GM10266 (cell line): ENCODE measurements at regions not wholly inside any gene's neighbourhood (a gene's known extent, or its start where the extent isn't known, plus 50 kb on each side); places are given as distances from the start of the nearest gene placed in this dataset.
"Not testable (repeated sequence)": the region's sequence is repeated elsewhere in the genome, so short reads cannot be mapped to it uniquely, and the experiment has no call there.

Source experiments
- DNase-seq: peaks from one replicate; pipeline ENCODE4 v3.0.0; 2012; ENCODE audit errors: extremely low spot score
- TF ChIP-seq, protein P1 (sequence below): IDR thresholded peaks from 2 replicates; pipeline ENCODE4 v1.5.1; 2012; ENCODE audit warnings: mild to moderate bottlenecking, low read depth; ENCODE audit not compliant: control insufficient read depth, insufficient read depth; ENCODE audit errors: missing control alignments

GRCh38 chr6:23655525-23655924, 470.5 kb upstream of the NRSN1 start:
- no peak for DNase-seq
- TF ChIP-seq, protein P1, sequence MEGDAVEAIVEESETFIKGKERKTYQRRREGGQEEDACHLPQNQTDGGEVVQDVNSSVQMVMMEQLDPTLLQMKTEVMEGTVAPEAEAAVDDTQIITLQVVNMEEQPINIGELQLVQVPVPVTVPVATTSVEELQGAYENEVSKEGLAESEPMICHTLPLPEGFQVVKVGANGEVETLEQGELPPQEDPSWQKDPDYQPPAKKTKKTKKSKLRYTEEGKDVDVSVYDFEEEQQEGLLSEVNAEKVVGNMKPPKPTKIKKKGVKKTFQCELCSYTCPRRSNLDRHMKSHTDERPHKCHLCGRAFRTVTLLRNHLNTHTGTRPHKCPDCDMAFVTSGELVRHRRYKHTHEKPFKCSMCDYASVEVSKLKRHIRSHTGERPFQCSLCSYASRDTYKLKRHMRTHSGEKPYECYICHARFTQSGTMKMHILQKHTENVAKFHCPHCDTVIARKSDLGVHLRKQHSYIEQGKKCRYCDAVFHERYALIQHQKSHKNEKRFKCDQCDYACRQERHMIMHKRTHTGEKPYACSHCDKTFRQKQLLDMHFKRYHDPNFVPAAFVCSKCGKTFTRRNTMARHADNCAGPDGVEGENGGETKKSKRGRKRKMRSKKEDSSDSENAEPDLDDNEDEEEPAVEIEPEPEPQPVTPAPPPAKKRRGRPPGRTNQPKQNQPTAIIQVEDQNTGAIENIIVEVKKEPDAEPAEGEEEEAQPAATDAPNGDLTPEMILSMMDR: no peak

DNA sequence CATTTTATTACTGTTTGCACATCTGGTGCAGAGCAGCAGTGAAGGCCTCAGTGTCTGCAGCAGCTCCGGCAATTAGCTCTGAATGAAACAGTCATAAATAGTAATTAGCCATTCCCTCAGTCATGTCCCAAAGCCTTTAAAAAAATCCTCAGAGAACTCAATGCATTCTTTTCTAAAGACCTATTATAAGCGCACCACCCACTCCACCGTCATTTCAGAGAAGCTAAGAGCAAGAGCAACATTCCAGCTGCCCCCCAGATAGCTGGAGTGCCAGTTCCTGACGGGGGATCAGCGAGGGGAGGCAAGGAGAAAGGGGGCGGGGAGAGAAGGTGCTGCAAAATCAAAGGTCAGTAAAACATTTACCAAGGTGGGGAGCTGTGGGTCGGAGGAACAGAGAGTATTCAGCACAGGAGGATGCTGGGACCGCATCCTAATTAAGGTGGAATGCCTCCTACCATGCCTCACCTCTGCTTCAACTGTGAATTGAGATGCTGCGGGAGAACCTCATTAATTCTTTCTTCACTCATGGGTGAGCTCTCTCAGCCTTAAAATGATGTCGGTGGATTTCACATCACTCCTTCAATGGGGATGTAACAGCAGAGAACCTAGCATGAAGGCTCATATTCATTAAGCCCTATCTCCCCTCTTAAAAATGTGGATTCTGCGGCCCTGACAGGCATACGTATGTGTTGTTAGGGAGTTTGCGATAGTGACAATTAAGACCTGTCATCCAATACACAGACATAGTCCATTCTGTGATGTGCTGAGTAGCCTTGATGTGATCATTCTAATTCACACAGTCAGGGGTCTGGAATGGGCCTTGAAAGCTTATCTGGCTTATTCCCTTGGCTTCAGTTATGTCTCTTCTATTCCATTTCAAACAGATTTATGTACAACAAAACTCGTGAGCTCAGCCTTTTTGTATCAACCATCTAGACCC, 469.5 kb upstream of the NRSN1 start:
- TF ChIP-seq, protein P1: no peak
- DNase-seq: no peak

DNA sequence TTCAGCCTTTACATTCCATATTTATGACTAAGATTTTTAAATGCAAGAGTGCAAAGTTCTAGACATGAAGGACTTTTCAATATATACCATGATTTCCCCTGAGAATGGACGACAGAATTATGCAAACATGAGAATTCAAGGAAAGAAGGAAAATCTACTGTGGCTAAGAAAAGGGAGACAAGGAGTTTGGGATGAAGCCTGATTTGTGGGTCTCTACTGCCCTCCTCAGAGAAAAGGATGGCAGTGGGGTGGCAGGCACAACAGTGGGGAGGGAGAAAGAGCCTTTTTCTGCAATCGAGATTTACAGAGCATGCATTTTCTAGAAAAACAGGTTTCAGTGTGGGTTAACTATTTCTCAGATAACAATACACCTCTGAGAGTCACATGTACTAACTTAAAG, 466.9 kb upstream of the NRSN1 start:
- no peak for DNase-seq
- TF ChIP-seq, protein P1: no peak

DNA sequence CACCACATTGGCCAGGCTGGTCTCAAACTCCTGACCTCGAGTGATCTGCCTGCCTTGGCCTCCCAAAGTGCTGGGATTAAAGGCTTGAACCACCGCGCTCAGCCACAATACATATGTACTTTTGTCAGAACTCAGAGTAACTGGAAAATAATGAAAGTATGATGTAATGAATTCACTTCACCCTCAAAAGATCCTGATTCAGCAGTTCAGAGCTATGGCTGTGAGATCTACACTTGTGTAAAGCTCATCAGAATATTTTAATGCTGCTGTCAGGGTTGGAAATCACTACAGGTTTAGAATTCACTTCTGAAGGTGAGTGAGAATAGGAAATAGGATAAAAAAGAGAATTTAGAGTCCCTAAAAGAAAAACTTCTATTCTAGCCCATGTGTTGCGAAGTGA, 464.5 kb upstream of the NRSN1 start:
- TF ChIP-seq, protein P1: no peak
- no peak for DNase-seq

GRCh38 chr6:23663096-23663495, 462.9 kb upstream of the NRSN1 start:
- TF ChIP-seq, protein P1: no peak
- no peak for DNase-seq

DNA sequence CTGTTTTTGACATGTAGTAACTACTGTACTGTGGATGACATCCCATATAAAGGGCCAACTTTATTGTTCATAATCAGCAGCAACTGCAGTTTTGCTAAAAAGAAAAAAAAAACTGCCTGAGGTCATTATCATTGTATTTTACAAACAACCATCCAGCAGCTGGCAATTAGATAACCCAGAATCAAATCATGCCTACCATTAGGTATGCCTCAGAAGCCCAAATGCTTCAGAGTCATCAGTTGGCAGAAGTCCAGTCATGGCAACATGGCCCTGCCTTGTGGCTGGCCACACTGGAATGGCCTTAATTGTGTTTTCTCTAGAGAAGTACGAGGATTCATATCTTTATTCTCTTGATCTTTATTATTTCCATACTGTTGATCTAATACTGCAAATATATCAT, 462.4 kb upstream of the NRSN1 start:
- DNase-seq: no peak
- TF ChIP-seq, protein P1: no peak

GRCh38 chr6:23665911-23666310, 460.1 kb upstream of the NRSN1 start:
- not testable (repeated sequence) for DNase-seq

- TF ChIP-seq, protein P1: no peak
- DNase-seq: no peak
Measured at GRCh38 chr6:23672737-23673136, 453.3 kb upstream of the NRSN1 start.
